HL-60 (cell line): ENCODE measurements at regions not wholly inside any gene's neighbourhood (a gene's known extent, or its start where the extent isn't known, plus 50 kb on each side); places are given as distances from the start of the nearest gene placed in this dataset.

ENCODE experiments used
- DNase-seq, 2 experiments: peaks; one replicate each; pipeline ENCODE4 v3.0.0-alpha.2; 2010 to 2020; ENCODE audit warnings: low read depth in 1 of 2, low spot score in 1 of 2
- H3K27ac ChIP-seq: fragments of 250-450 bp; sonication (Bioruptor Pico); replicated peaks from 2 replicates; pipeline ENCODE4 v1.5.1; 2020; ENCODE audit warnings: mild to moderate bottlenecking, moderate library complexity
- H3K27me3 ChIP-seq: fragments of 250-450 bp; sonication (Bioruptor Pico); 2 replicates; pipeline ENCODE4 v1.5.1; 2021; ENCODE audit warnings: mild to moderate bottlenecking, moderate library complexity; ENCODE audit not compliant: insufficient read depth, poor library complexity, severe bottlenecking
- H3K4me3 ChIP-seq: replicated peaks from 2 replicates; pipeline ENCODE4 v1.5.1; 2011; ENCODE audit warnings: mild to moderate bottlenecking, control low read depth, low read length; ENCODE audit not compliant: insufficient read depth
- CTCF ChIP-seq: IDR thresholded peaks from one replicate; pipeline ENCODE4 v1.5.1; 2011; ENCODE audit warnings: low read length, control low read depth, inconsistent platforms; ENCODE audit not compliant: insufficient read depth
- GABPA ChIP-seq: IDR thresholded peaks from 2 replicates; pipeline ENCODE4 v1.6.1; 2012; ENCODE audit warnings: low read depth
- POLR2AphosphoS5 ChIP-seq: IDR thresholded peaks from 2 replicates; pipeline ENCODE4 v1.6.1; 2012; ENCODE audit warnings: low read depth
- SPI1 ChIP-seq: IDR thresholded peaks from 2 replicates; pipeline ENCODE4 v1.6.1; 2012; ENCODE audit warnings: low read depth, mild to moderate bottlenecking, borderline replicate concordance
- TF ChIP-seq, protein P1 (sequence below): IDR thresholded peaks from 2 replicates; pipeline ENCODE4 v1.6.1; 2012; ENCODE audit warnings: low read depth; ENCODE audit not compliant: insufficient replicate concordance

- no peak for DNase-seq
Observed at GRCh38 chr16:80014241-80014939, 413.9 kb upstream of the MAF start.

DNA sequence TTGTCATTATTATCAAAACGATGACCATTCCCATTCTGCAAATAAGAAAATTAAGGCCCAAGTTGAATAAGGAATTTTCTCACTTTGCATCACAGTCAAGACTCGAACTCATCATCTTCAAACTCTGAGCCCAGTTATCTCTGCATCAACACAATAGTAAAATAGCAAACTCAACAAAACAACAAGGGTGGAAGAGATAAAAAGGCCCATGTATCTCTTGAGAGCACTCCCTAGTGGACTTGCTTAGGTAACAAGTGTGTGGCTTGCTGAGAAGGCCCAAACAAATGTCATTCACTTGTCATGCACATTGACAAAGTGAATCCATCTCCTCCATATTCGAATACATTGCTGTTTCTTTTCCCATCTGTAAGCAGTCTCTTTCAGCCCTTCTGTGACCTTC is 412.0 kb upstream of the MAF start:
- no peak for DNase-seq
- no peak for TF ChIP-seq GABPA
- TF ChIP-seq CTCF: no peak
- TF ChIP-seq, protein P1, sequence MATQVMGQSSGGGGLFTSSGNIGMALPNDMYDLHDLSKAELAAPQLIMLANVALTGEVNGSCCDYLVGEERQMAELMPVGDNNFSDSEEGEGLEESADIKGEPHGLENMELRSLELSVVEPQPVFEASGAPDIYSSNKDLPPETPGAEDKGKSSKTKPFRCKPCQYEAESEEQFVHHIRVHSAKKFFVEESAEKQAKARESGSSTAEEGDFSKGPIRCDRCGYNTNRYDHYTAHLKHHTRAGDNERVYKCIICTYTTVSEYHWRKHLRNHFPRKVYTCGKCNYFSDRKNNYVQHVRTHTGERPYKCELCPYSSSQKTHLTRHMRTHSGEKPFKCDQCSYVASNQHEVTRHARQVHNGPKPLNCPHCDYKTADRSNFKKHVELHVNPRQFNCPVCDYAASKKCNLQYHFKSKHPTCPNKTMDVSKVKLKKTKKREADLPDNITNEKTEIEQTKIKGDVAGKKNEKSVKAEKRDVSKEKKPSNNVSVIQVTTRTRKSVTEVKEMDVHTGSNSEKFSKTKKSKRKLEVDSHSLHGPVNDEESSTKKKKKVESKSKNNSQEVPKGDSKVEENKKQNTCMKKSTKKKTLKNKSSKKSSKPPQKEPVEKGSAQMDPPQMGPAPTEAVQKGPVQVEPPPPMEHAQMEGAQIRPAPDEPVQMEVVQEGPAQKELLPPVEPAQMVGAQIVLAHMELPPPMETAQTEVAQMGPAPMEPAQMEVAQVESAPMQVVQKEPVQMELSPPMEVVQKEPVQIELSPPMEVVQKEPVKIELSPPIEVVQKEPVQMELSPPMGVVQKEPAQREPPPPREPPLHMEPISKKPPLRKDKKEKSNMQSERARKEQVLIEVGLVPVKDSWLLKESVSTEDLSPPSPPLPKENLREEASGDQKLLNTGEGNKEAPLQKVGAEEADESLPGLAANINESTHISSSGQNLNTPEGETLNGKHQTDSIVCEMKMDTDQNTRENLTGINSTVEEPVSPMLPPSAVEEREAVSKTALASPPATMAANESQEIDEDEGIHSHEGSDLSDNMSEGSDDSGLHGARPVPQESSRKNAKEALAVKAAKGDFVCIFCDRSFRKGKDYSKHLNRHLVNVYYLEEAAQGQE: no peak
- no peak for TF ChIP-seq POLR2AphosphoS5
- no peak for TF ChIP-seq SPI1
- no peaks in the 10 kb centered on the region for H3K27me3 ChIP-seq
- H3K4me3 ChIP-seq: no peak overlapping the region
- no peak overlapping the region for H3K27ac ChIP-seq

More at GRCh38 chr16:80014241-80014939, 413.9 kb upstream of the MAF start:
- no peak overlapping the region for H3K4me3 ChIP-seq
- TF ChIP-seq, protein P1: no peak
- TF ChIP-seq GABPA: no peak
- no peak for TF ChIP-seq POLR2AphosphoS5
- TF ChIP-seq SPI1: no peak
- TF ChIP-seq CTCF: no peak
- H3K27ac ChIP-seq: no peak overlapping the region
- no peaks in the 10 kb centered on the region for H3K27me3 ChIP-seq

GRCh38 chr16:80009971-80010659 is 409.6 kb upstream of the MAF start:
- TF ChIP-seq, protein P1: no peak
- TF ChIP-seq GABPA (no peak), CTCF (no peak)
- Histone ChIP-seq H3K27me3 (no peaks in the 10 kb centered on the region), H3K4me3 (no peak overlapping the region), H3K27ac (no peak overlapping the region)
- no peak for DNase-seq
